HG03521 (cell line): ENCODE measurements at regions not wholly inside any gene's neighbourhood (a gene's known extent, or its start where the extent isn't known, plus 50 kb on each side); places are given as distances from the start of the nearest gene placed in this dataset.
"Not testable (repeated sequence)": the region's sequence is repeated elsewhere in the genome, so short reads cannot be mapped to it uniquely, and the experiment has no call there.

ENCODE experiments used
- ATAC-seq: cut with Tn5 transposase; IDR thresholded peaks from one replicate; pipeline ENCODE4 v1.9.1; 2021; ENCODE audit warnings: mild to moderate bottlenecking, moderate library complexity; ENCODE audit not compliant: unreplicated experiment

GRCh38 chr5:67989456-67989855 lies 226.1 kb upstream of the PIK3R1 start:
- no peak for ATAC-seq

GRCh38 chr5:67986761-67987160 lies 228.8 kb upstream of the PIK3R1 start:
- no peak for ATAC-seq

- ATAC-seq, result no peak
Measured at GRCh38 chr5:67985686-67986387, 229.7 kb upstream of the PIK3R1 start.

- ATAC-seq, result no peak
Measured at GRCh38 chr5:67984546-67984945, 231.0 kb upstream of the PIK3R1 start.

GRCh38 chr5:67983251-67984110 lies 232.1 kb upstream of the PIK3R1 start:
- ATAC-seq, result no peak

GRCh38 chr5:67982160-67982559 lies 233.4 kb upstream of the PIK3R1 start:
- not testable (repeated sequence) for ATAC-seq

- ATAC-seq, result no peak
Measured at GRCh38 chr5:67978171-67978570, 237.4 kb upstream of the PIK3R1 start.

GRCh38 chr5:67976891-67977601 lies 238.5 kb upstream of the PIK3R1 start:
- no peak for ATAC-seq

- no peak for ATAC-seq
Measured at GRCh38 chr5:67976181-67976580, 239.4 kb upstream of the PIK3R1 start.

GRCh38 chr5:67974471-67974870 lies 241.1 kb upstream of the PIK3R1 start:
- no peak for ATAC-seq

- no peak for ATAC-seq
Measured at GRCh38 chr5:67974054-67974453, 241.5 kb upstream of the PIK3R1 start.

- ATAC-seq, result no peak
Measured at GRCh38 chr5:67971971-67972821, 243.4 kb upstream of the PIK3R1 start.

- ATAC-seq, result no peak
Measured at GRCh38 chr5:67971223-67971830, 244.2 kb upstream of the PIK3R1 start.

- ATAC-seq, result no peak
Measured at GRCh38 chr5:67969631-67970030, 245.9 kb upstream of the PIK3R1 start.

- no peak for ATAC-seq
Measured at GRCh38 chr5:67969176-67969575, 246.4 kb upstream of the PIK3R1 start.

- no peak for ATAC-seq
Measured at GRCh38 chr5:67966712-67967111, 248.8 kb upstream of the PIK3R1 start.

- ATAC-seq, result no peak
Measured at GRCh38 chr5:67964619-67965018, 250.9 kb upstream of the PIK3R1 start.

- ATAC-seq, result no peak
Measured at GRCh38 chr5:67963789-67964519, 251.6 kb upstream of the PIK3R1 start.

- no peak for ATAC-seq
Measured at GRCh38 chr5:67960939-67961338, 254.6 kb upstream of the PIK3R1 start.

GRCh38 chr5:67957374-67957773 lies 258.2 kb upstream of the PIK3R1 start:
- no peak for ATAC-seq
